Immature natural killer cell (primary cell): ENCODE measurements at regions not wholly inside any gene's neighbourhood (a gene's known extent, or its start where the extent isn't known, plus 50 kb on each side); places are given as distances from the start of the nearest gene placed in this dataset.

ENCODE experiments used
- DNase-seq, 3 donors: peaks; one replicate each; pipeline ENCODE4 v3.0.0; 2022; ENCODE audit warnings: mixed read lengths in 1 of 3
- H3K27ac Mint-ChIP-seq, 6 donors: one replicate each; pipeline ENCODE4 v1.8.0; 2020; ENCODE audit warnings: mixed read lengths in 6 of 6, mild to moderate bottlenecking in 5 of 6, inconsistent platforms in 4 of 6, moderate library complexity in 3 of 6
- H3K27me3 Mint-ChIP-seq, 3 donors: one replicate each; pipeline ENCODE4 v1.8.0; 2020 to 2021; ENCODE audit warnings: low read depth in 3 of 3, mild to moderate bottlenecking in 3 of 3, mixed read lengths in 3 of 3, moderate library complexity in 3 of 3, inconsistent platforms in 1 of 3
- H3K36me3 Mint-ChIP-seq, 3 donors: one replicate each; pipeline ENCODE4 v1.8.0; 2020; ENCODE audit warnings: mixed read lengths in 3 of 3, inconsistent platforms in 2 of 3, mild to moderate bottlenecking in 2 of 3
- H3K4me1 Mint-ChIP-seq, 2 donors: one replicate each; pipeline ENCODE4 v1.8.0; 2020; ENCODE audit warnings: inconsistent platforms in 2 of 2, mild to moderate bottlenecking in 2 of 2, mixed read lengths in 2 of 2, moderate library complexity in 1 of 2
- H3K4me3 Mint-ChIP-seq, 5 donors: one replicate each; pipeline ENCODE4 v1.8.0; 2020; ENCODE audit warnings: mild to moderate bottlenecking in 5 of 5, mixed read lengths in 5 of 5, inconsistent platforms in 3 of 5, moderate library complexity in 3 of 5
- H3K9me3 Mint-ChIP-seq, 6 donors: one replicate each; pipeline ENCODE4 v1.8.0; 2020; ENCODE audit warnings: mild to moderate bottlenecking in 6 of 6, mixed read lengths in 6 of 6, inconsistent platforms in 4 of 6, moderate library complexity in 3 of 6

DNA sequence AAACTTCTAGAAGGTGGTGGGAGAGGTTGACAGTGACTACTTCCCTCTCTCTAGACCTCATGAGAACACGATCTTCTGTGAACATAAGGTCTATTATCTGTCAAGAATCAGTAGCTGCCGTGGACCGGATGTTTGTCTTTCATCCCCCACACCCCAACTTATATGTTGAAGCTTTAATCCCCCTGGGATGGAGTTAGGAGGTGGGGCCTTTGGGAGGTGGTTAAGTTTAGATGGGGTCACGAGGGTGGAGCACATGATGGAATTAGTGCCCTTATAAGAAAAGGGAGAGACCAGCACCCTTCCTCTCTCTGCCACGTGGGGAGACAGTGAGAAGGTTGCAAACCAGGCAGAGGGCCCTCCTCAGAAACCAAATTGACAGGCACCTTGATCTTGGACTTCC is 409.1 kb downstream of the QKI start:
- no peaks in the 10 kb centered on the region for H3K36me3 Mint-ChIP-seq
- peaks cover 0 to 2% (median 0%) of the 10 kb centered on the region in 6 donors for H3K9me3 Mint-ChIP-seq
- no peak overlapping the region for H3K4me3 Mint-ChIP-seq
- H3K27ac Mint-ChIP-seq = no peak overlapping the region
- H3K4me1 Mint-ChIP-seq = no peaks in the 10 kb centered on the region
- no peak for DNase-seq
- peaks cover 5 to 7% (median 5%) of the 10 kb centered on the region in 3 donors for H3K27me3 Mint-ChIP-seq

DNA sequence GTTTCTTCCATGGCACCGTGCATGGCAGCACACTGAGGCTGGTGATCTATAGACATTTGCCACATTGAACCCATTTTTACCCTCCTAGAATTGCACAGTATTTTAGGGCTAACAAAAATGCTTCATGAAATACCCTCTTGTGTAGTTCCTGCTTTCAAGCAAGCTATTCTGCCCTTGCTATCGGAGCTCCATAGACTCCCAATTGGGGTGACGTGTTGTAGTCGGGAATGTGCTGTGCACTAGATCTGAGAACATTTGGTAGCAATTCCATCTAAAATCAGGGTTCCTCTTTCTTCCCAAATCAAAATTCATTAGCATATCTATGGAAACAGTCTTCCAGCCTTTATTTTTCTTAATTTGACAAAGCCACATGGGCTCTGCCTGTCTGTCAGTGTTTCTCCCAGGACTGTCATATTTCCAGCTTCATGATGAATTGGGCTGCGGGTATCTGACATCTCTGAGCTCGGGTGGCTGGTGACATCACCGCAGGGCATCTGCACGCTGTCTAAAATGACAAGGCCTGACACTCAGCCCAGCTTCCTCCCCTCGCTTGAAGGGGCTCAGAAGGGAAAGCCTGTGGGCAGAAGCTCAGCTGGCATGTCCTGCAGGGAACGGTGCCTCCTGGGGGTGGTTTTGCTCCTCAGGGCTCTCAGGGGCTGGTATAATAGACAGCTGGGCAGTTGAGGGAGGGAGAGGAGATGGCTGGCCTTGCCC is 406.4 kb downstream of the QKI start:
- peaks cover 0 to 2% (median 0%) of the 10 kb centered on the region in 6 donors for H3K9me3 Mint-ChIP-seq
- no peaks in the 10 kb centered on the region for H3K4me1 Mint-ChIP-seq
- DNase-seq = no peak
- H3K27me3 Mint-ChIP-seq = peaks cover 2 to 11% (median 5%) of the 10 kb centered on the region in 3 donors
- H3K27ac Mint-ChIP-seq = no peak overlapping the region
- H3K4me3 Mint-ChIP-seq = no peak overlapping the region
- no peaks in the 10 kb centered on the region for H3K36me3 Mint-ChIP-seq

DNA sequence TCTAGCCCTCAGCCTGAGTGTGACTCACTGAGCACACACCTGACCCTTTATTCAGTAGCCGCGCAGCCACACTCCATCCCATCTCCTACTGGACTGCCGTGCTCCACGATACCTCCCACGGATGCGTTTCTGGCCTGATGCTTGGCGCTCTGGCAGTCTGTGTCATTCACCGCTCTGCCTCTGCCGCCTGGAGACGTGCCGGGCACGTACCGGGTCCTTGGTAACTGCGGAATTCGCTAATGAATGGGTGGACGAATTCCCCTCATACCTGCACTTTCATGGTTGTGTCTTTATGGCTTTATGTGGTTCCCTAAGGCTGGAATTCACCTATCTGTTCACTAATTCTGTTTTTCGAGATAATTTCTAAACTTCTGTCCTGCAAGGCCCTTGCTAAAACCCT is 405.7 kb downstream of the QKI start:
- Mint-ChIP-seq H3K9me3 (peaks cover 0 to 2% (median 0%) of the 10 kb centered on the region in 6 donors), H3K27ac (no peak overlapping the region), H3K4me3 (no peak overlapping the region), H3K36me3 (no peaks in the 10 kb centered on the region), H3K27me3 (peaks cover 2 to 9% (median 5%) of the 10 kb centered on the region in 3 donors), H3K4me1 (no peaks in the 10 kb centered on the region)
- DNase-seq = no peak

DNA sequence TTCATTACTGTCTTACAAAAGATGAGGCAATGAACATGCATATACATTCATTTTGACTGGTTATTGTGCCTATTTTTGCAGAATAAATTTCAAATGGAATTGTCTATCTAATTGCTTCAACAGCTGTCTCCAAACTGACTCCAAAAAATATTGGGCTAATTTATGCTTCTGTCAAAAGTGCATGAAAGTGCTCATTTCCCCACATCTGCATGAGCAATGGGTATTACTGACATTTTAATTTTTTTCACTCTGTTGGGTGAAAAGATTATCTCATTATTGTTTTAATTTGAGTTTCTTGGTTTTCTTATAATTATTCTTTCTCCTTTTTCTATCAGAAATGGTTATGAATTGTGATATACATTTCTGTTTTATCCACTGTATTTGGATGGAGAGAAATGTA is 404.2 kb downstream of the QKI start:
- no peaks in the 10 kb centered on the region for H3K4me1 Mint-ChIP-seq

DNA sequence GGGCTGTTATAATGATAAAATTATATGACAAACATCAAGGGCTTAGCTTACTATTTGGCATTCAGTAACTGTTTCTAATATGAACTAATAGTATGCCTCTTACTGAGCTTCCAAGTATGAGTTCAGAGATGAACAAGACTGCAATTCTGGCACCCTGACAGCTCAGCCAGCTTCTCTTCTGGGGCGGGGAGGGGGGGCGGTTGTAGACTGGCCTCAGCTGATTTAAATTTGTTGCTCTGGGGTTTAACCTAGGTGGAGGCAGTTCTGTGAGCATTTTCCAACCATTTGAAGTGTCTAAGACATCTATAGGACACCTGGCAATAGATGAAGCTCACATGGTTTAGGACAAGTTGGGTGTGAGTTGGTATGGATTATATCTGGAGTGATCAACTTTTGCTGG is 401.9 kb downstream of the QKI start:
- no peaks in the 10 kb centered on the region for H3K9me3 Mint-ChIP-seq
- H3K36me3 Mint-ChIP-seq = peaks cover 0 to 5% (median 0%) of the 10 kb centered on the region in 3 donors
- no peak overlapping the region for H3K27ac Mint-ChIP-seq
- H3K4me1 Mint-ChIP-seq = no peaks in the 10 kb centered on the region
- no peak for DNase-seq
- H3K27me3 Mint-ChIP-seq = peaks cover 2 to 14% (median 7%) of the 10 kb centered on the region in 3 donors
- no peak overlapping the region for H3K4me3 Mint-ChIP-seq

More for the DNA sequence above, 404.2 kb downstream of the QKI start:
- no peak for DNase-seq
- H3K4me3 Mint-ChIP-seq = no peak overlapping the region
- H3K27me3 Mint-ChIP-seq = peaks cover 2 to 10% (median 7%) of the 10 kb centered on the region in 3 donors
- H3K36me3 Mint-ChIP-seq = no peaks in the 10 kb centered on the region
- H3K27ac Mint-ChIP-seq = no peak overlapping the region
- H3K9me3 Mint-ChIP-seq = peaks cover 0 to 2% (median 0%) of the 10 kb centered on the region in 6 donors

DNA sequence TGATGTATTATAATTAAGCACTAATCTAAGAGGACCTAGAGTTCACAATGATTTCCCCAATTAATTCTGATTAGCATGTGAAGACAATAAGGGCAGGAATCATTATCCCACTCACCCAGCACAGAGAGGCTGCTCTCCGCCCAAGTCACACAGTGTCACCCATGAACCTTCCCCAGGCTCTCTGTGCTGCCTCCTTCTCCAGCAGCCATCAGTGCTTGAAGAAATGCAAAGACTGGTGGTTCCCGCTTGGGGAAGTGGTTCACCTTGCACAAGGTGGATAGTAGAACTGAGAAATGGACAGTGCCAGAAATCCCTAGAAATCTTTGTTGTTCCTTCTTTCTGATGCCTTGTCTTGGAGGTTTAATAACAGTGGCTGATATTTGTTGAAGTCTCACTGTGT is 401.3 kb downstream of the QKI start:
- Mint-ChIP-seq H3K4me1 (no peaks in the 10 kb centered on the region), H3K27ac (no peak overlapping the region)

DNA sequence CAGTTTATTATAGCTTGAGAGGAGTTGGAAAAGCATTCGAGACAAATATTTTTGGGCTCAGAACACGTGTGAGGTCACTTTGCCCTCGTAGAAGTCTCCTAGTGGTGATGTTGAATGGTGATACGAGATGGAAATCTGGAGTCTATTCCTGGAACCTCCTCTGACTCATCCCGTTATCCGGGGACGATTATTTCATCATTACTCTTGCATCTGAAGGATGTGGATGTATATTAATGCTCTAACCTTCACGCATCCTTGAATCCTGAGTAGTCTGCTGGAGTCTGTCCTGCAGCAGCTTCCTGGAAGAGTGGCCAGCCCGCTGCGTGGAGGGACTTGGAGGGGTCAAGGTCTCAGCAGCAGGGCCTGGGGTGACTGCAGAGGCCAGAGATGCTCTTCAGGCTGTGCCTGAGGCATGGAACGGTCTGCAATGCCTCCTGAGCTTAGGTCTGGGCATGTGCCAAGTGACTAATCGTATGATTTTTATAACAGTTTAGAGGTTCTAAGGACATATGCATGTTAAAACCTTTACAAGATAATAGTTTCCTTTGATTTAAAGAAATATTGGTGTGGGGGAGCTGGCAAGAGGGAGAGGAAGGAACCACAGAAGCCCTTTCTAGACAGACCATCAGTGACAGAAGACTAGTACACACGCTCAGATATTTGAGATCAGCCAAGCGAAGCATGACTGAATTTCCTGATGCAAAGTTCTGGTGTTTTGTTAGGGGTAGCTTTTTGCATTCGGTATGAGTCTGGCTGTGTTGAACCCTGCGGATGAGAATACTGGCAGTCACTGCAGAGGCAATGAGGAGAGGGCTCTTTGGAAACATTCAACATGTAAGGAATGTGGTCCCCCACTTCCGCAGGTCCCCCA is 400.2 kb downstream of the QKI start:
- no peak overlapping the region for H3K4me3 Mint-ChIP-seq
- H3K9me3 Mint-ChIP-seq = no peaks in the 10 kb centered on the region
- peaks cover 0 to 5% (median 0%) of the 10 kb centered on the region in 3 donors for H3K36me3 Mint-ChIP-seq
- H3K27me3 Mint-ChIP-seq = peaks cover 2 to 11% (median 2%) of the 10 kb centered on the region in 3 donors
- H3K4me1 Mint-ChIP-seq = no peaks in the 10 kb centered on the region
- H3K27ac Mint-ChIP-seq = no peak overlapping the region
- DNase-seq = no peak

More for the DNA sequence above, 401.3 kb downstream of the QKI start:
- no peak overlapping the region for H3K4me3 Mint-ChIP-seq
- peaks cover 2 to 14% (median 7%) of the 10 kb centered on the region in 3 donors for H3K27me3 Mint-ChIP-seq
- no peaks in the 10 kb centered on the region for H3K9me3 Mint-ChIP-seq
- DNase-seq = no peak
- peaks cover 0 to 5% (median 0%) of the 10 kb centered on the region in 3 donors for H3K36me3 Mint-ChIP-seq

DNA sequence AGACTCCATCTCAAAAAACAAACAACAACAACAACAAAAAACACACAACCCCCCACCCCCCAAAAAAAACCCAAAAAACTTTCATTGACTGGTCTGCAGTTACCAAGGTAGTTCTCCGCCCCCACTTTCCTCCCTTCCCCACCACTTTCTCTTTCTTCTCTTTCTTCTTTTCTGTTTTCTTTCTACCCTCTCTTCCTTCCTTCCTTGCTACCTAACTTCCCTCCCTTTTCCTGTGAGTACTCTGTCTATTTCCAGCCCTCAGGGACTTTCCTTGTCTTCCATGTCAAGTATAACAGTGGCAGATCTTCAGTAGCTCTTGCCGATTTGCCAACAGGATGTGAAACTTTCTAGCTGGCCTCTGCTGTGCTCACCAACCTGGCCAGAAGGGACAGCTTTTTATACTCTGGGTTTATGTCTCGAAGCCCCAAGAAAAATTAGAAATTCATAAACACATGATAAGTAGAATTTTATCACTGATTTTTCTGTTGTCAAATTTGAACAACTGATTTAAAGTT is 399.5 kb downstream of the QKI start:
- no peaks in the 10 kb centered on the region for H3K9me3 Mint-ChIP-seq
- no peak overlapping the region for H3K27ac Mint-ChIP-seq
- no peak overlapping the region for H3K4me3 Mint-ChIP-seq
- H3K36me3 Mint-ChIP-seq = peaks cover 0 to 5% (median 0%) of the 10 kb centered on the region in 3 donors
- H3K4me1 Mint-ChIP-seq = no peaks in the 10 kb centered on the region
- DNase-seq = no peak
- peaks cover 2 to 11% (median 2%) of the 10 kb centered on the region in 3 donors for H3K27me3 Mint-ChIP-seq

DNA sequence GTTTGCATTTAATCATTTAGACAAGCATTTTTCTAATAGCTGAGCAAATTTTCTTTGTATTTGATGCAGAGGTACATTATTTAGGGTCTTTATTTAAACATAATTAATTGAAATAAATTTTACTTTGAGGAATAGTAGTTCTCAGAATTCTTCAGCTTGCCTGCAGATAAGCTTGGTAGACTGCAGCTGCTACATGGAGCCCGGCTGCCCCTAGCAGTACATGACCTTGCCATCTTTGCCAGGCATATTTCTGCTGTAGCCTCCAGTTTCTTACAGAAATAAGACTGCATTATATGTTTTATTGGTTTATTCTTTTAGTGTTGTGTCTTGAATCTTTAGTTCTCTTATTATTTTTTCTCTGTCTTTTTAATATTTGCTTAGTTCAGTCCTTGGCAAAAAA is 396.8 kb downstream of the QKI start:
- Mint-ChIP-seq H3K27ac (no peak overlapping the region), H3K4me1 (no peaks in the 10 kb centered on the region), H3K9me3 (no peaks in the 10 kb centered on the region), H3K4me3 (no peak overlapping the region), H3K27me3 (peaks cover 0 to 7% (median 4%) of the 10 kb centered on the region in 3 donors), H3K36me3 (peaks cover 0 to 5% (median 0%) of the 10 kb centered on the region in 3 donors)
- DNase-seq = no peak

DNA sequence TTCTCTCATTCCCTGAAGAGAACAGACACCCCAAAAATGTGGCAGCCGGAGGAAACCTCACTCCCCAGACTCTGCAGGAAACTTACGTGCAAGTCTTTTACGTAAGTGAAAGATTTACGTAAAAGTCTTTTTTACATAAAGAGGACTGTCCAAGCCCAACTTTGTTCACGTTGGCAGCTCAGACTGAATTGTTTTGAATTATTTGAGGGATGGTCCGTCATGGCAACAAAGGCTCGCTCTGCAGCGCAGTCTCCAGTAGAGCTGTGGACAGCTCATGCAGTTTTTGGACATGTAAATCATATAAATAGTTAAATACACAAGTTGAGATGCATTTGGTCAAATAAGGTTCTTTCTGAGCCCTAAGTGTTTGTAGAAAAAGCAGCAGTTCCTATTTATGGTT is 394.8 kb downstream of the QKI start:
- H3K27ac Mint-ChIP-seq = no peak overlapping the region
- H3K4me3 Mint-ChIP-seq = no peak overlapping the region
- peaks cover 0 to 5% (median 0%) of the 10 kb centered on the region in 3 donors for H3K36me3 Mint-ChIP-seq
- no peaks in the 10 kb centered on the region for H3K4me1 Mint-ChIP-seq
- H3K27me3 Mint-ChIP-seq = peaks cover 0 to 10% (median 4%) of the 10 kb centered on the region in 3 donors
- H3K9me3 Mint-ChIP-seq = no peaks in the 10 kb centered on the region
- DNase-seq = no peak

DNA sequence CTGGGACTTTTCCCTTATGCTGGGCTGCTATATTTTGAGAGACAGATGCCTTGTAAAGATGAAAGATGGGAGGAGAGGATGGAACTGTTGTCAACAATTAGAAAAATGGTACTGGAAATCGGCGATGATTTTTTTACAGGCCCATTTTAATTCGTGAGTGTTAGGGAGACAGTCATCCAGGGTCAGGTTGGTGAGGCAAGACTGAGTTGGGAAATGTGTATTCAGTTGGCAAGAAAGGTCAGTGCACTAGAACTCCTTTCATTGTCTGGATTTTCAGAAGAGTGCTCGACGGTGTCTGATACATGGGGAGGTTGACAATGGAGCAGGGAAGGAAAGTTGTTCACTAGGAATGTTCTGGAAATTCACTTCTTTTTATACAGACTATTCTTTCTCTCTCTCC is 394.4 kb downstream of the QKI start:
- no peak overlapping the region for H3K27ac Mint-ChIP-seq
- peaks cover 0 to 5% (median 0%) of the 10 kb centered on the region in 3 donors for H3K36me3 Mint-ChIP-seq
- no peak overlapping the region for H3K4me3 Mint-ChIP-seq
- H3K4me1 Mint-ChIP-seq = no peaks in the 10 kb centered on the region
- DNase-seq = no peak
- H3K27me3 Mint-ChIP-seq = peaks cover 0 to 10% (median 2%) of the 10 kb centered on the region in 3 donors
- no peaks in the 10 kb centered on the region for H3K9me3 Mint-ChIP-seq

DNA sequence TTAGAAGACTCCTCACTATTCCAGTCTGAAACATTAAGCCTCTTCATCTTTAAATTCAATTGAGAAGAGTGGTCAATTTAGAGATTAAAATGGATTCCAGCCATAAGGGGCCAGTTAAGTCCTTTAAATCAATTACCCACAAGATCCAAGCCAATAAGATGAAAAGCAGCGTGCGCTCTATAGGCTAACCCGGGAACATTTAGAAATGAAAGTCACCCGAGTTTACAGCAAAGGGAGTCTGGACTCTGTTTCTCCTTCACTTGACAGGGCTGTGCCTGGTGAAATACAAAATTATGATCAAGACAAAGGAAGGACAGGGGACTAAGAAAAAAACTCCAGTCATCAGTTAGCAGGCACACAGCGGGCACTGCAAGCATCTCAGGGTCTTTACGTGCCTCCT is 393.7 kb downstream of the QKI start:
- Mint-ChIP-seq H3K27me3 (peaks cover 2 to 5% (median 2%) of the 10 kb centered on the region in 3 donors), H3K4me3 (no peak overlapping the region), H3K27ac (no peak overlapping the region), H3K36me3 (peaks cover 0 to 5% (median 0%) of the 10 kb centered on the region in 3 donors), H3K9me3 (no peaks in the 10 kb centered on the region), H3K4me1 (no peaks in the 10 kb centered on the region)
- DNase-seq = no peak

DNA sequence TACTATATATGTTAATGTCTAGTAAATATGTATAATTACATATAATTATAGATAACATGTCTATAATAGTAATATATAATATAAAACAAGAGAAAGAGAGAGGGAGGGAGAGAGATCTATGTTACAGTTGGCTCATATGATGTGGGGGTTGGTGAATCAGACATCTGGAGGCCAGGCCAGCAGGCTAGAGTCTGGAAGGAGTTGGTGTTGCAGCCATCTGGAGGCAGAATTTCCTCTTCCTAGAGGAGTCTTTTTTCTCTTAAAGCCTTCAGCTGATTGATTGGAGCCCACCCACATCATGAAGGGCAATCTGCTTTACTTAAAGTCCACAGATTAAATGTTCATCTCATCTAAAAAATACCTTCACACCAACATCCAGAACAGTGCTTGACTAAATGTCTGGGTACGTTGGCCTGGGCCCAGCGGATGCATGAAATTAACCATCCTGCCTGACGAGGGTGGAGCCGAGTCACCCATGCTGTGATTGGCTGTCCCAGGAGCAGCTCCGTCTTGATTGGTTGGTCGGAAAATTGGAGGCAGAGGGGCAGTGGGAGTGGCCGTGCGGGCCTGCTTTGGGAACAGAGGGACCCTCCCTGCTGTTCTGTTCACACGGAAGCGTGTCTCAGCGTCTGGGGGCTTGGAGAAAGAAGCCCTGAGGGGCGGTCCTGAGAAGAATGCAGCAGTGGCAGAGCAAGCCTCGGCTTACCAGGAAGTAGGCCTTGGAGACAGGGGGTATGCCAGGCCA is 392.4 kb downstream of the QKI start:
- H3K36me3 Mint-ChIP-seq = peaks cover 0 to 5% (median 0%) of the 10 kb centered on the region in 3 donors
- no peaks in the 10 kb centered on the region for H3K9me3 Mint-ChIP-seq
- H3K4me1 Mint-ChIP-seq = no peaks in the 10 kb centered on the region
- no peak overlapping the region for H3K4me3 Mint-ChIP-seq
- DNase-seq = no peak
- H3K27ac Mint-ChIP-seq = no peak overlapping the region
- peaks cover 2 to 5% (median 2%) of the 10 kb centered on the region in 3 donors for H3K27me3 Mint-ChIP-seq
